ENCODE measurements at regions not wholly inside any gene's neighbourhood (a gene's known extent, or its start where the extent isn't known, plus 50 kb on each side); places are given as distances from the start of the nearest gene placed in this dataset.

GRCh38 chr2:152825834-152826233, 107.4 kb downstream of the ARL6IP6 start:
- RAD21 ChIA-PET (ENCODE audit: low non-redundant PET in 1 of 2, low total read pairs in 2 of 2, uncharacterized antibody in 2 of 2, unreplicated experiment in 2 of 2) = no interaction called here
- DNase-seq (ENCODE audit: low read depth, low spot score) = no peak

More at GRCh38 chr2:152825834-152826233, 107.4 kb downstream of the ARL6IP6 start:
- H3K4me2 ChIP-seq (ENCODE audit: low read length) = no peak overlapping the region
- POLR2A ChIA-PET = no interaction called here
- H3K9ac ChIP-seq (ENCODE audit: low read length) = no peak overlapping the region
- no peaks in the 10 kb centered on the region; the same call in 1 of the 2 replicates for H3K9me2 ChIP-seq (ENCODE audit: insufficient read depth)
- CTCF ChIA-PET = interaction anchor here (0.6 kb wide), 1 partner anchor 470 kb away, joined by 3 read pairs; no protein-coding TSS in a partner anchor
- H3K4me3 ChIP-seq (replicated peaks in 1 of 2; ENCODE audit: low read depth in 1 of 2, low read length in 2 of 2) = no peak overlapping the region
- no peak overlapping the region for H3K27ac ChIP-seq (ENCODE audit: low read depth, low read length)
- H2AFZ ChIP-seq (ENCODE audit: low read depth, low read length, poor library complexity, severe bottlenecking) = no peak overlapping the region
- H3K9me3 ChIP-seq (ENCODE audit: control insufficient read depth in 1 of 2, insufficient read depth in 1 of 2, low read depth in 1 of 2, low read length in 2 of 2) = no peaks in the 10 kb centered on the region
- no peaks in the 10 kb centered on the region for H3K4me1 ChIP-seq (ENCODE audit: control insufficient read depth in 1 of 2, insufficient read depth in 2 of 2, low read length in 2 of 2)
- H3K79me2 ChIP-seq (ENCODE audit: insufficient read depth, low read length) = no peaks in the 10 kb centered on the region
- H3K36me3 ChIP-seq (ENCODE audit: control insufficient read depth in 1 of 2, insufficient read depth in 2 of 2, low read length in 2 of 2) = no peaks in the 10 kb centered on the region
- no TSS peak for BruUV-seq (replicated peaks)
- H4K20me1 ChIP-seq (ENCODE audit: insufficient read depth) = no peaks in the 10 kb centered on the region
- intact Hi-C loops (cut with micrococcal nuclease) = no loop called here
- TF ChIP-seq EGR1 (IDR thresholded peaks at IDR 0.05; ENCODE audit: low read depth) (no peak), REST (IDR thresholded peaks at IDR 0.05; ENCODE audit: low read depth) (no peak), ELF1 (IDR thresholded peaks at IDR 0.05; ENCODE audit: borderline replicate concordance, low read depth) (no peak), RAD21 (IDR thresholded peaks at IDR 0.05; ENCODE audit: low read depth) (no peak), CBX3 (IDR thresholded peaks at IDR 0.05; ENCODE audit: low read depth) (no peak), CTCF (IDR thresholded peaks at IDR 0.05 in 2 of 3, conservative IDR thresholded peaks at IDR 0.05 in 1 of 3; ENCODE audit: borderline replicate concordance in 1 of 3, insufficient read depth in 1 of 3, low read depth in 2 of 3, low read length in 2 of 3) (no peak), MAX (IDR thresholded peaks at IDR 0.05) (no peak), ZBTB33 (IDR thresholded peaks at IDR 0.05; ENCODE audit: extremely low read depth, insufficient replicate concordance, low read length) (no peak), ZFX (IDR thresholded peaks at IDR 0.05) (no peak), POLR2A (IDR thresholded peaks at IDR 0.05; ENCODE audit: borderline replicate concordance, extremely low read depth, insufficient read depth, insufficient read length) (no peak), ATF3 (IDR thresholded peaks at IDR 0.05) (no peak), CEBPB (IDR thresholded peaks at IDR 0.05; ENCODE audit: low read depth) (no peak), EZH2 (IDR thresholded peaks at IDR 0.05) (no peak), SIN3A (IDR thresholded peaks at IDR 0.05; ENCODE audit: low read depth) (no peak), JUND (IDR thresholded peaks at IDR 0.05) (no peak), SP1 (IDR thresholded peaks at IDR 0.05; ENCODE audit: low read depth) (no peak)
- no peak for ATAC-seq
- H3K27me3 ChIP-seq (ENCODE audit: insufficient read depth, low read length) = no peaks in the 10 kb centered on the region

Measured in HCT116 (cell line).